CD4-positive, alpha-beta T cell (primary cell): ENCODE measurements at regions not wholly inside any gene's neighbourhood (a gene's known extent, or its start where the extent isn't known, plus 50 kb on each side); places are given as distances from the start of the nearest gene placed in this dataset.

Experiments
- ATAC-seq: fragments of 200-7000 bp; cut with Tn5 transposase; one replicate; pipeline ENCODE4 v1.10.0; 2022; ENCODE audit warnings: mild to moderate bottlenecking; ENCODE audit not compliant: poor library complexity
- CTCF ChIA-PET: fragments of 350-600 bp; sonication (Branson Sonifier 250); formaldehyde crosslinking; loops from one replicate; lab custom pipeline; 2021; ENCODE audit warnings: antibody characterized with exemption, inconsistent platforms; lab: Charles Lee
- POLR2A ChIA-PET: fragments of 350-600 bp; sonication (Branson Sonifier 250); formaldehyde crosslinking; loops from one replicate; lab custom pipeline; 2021; ENCODE audit warnings: antibody characterized with exemption, inconsistent platforms; lab: Charles Lee
- DNase-seq, 14 experiments: peaks; one replicate each; pipeline ENCODE4 v3.0.0-alpha.2; 2013 to 2020; ENCODE audit warnings: mixed read lengths in 2 of 14
- H3K27ac ChIP-seq, 2 donors: one replicate each; pipeline versions ENCODE4 v1.5.1 to v1.7.0; 2013; ENCODE audit warnings: low read length in 2 of 2, low read depth in 1 of 2, mild to moderate bottlenecking in 1 of 2
- H3K27me3 ChIP-seq, 2 experiments: 1 replicate in 1 of 2; 2 replicates in 1 of 2; pipeline versions ENCODE4 v1.6.1 to v1.7.0; 2013; ENCODE audit warnings: low read length in 2 of 2, control low read depth in 1 of 2, mild to moderate bottlenecking in 1 of 2, moderate library complexity in 1 of 2; ENCODE audit not compliant: insufficient read depth in 2 of 2, control insufficient read depth in 1 of 2
- H3K36me3 ChIP-seq: one replicate; pipeline ENCODE4 v1.6.1; 2013; ENCODE audit warnings: low read length, control low read depth; ENCODE audit not compliant: insufficient read depth
- H3K4me1 ChIP-seq: one replicate; pipeline ENCODE4 v1.6.1; 2013; ENCODE audit warnings: low read length, control low read depth; ENCODE audit not compliant: insufficient read depth
- H3K4me3 ChIP-seq: one replicate; pipeline ENCODE4 v1.5.1; 2013; ENCODE audit warnings: mild to moderate bottlenecking, low read length, moderate library complexity
- H3K9me3 ChIP-seq, 2 experiments: 1 replicate in 1 of 2; 2 replicates in 1 of 2; pipeline versions ENCODE4 v1.6.1 to v1.7.0; 2013; ENCODE audit warnings: low read length in 2 of 2, mild to moderate bottlenecking in 2 of 2, control low read depth in 1 of 2, moderate library complexity in 1 of 2; ENCODE audit not compliant: control insufficient read depth in 1 of 2, insufficient read depth in 1 of 2
- H3K27ac Mint-ChIP-seq: one replicate; pipeline ENCODE4 v1.8.0; 2020; ENCODE audit warnings: mixed read lengths
- H3K27me3 Mint-ChIP-seq: one replicate; pipeline ENCODE4 v1.8.0; 2021; ENCODE audit warnings: mixed read lengths
- H3K36me3 Mint-ChIP-seq: one replicate; pipeline ENCODE4 v1.8.0; 2021; ENCODE audit warnings: low read depth, mixed read lengths
- H3K4me1 Mint-ChIP-seq: one replicate; pipeline ENCODE4 v1.8.0; 2021; ENCODE audit warnings: low read depth, mixed read lengths
- H3K4me3 Mint-ChIP-seq: one replicate; pipeline ENCODE4 v1.8.0; 2020; ENCODE audit warnings: mild to moderate bottlenecking, mixed read lengths
- H3K9me3 Mint-ChIP-seq: one replicate; pipeline ENCODE4 v1.8.0; 2020; ENCODE audit warnings: mixed read lengths
- intact Hi-C, 2 experiments: fragments of 100-400 bp; cut with DNase I in 1 of 2; cut with micrococcal nuclease in 1 of 2; formaldehyde crosslinking; loops; one replicate each; pipeline versions ENCODE4 v1.15.1 to v1.9.0; 2023 to 2025; cut with DNase I, micrococcal nuclease
- TF ChIP-seq, protein P1 (sequence below): fragments of 200-600 bp; IDR thresholded peaks from one replicate; pipeline ENCODE4 v1.8.0; 2022; ENCODE audit warnings: antibody characterized with exemption, mild to moderate bottlenecking

DNA sequence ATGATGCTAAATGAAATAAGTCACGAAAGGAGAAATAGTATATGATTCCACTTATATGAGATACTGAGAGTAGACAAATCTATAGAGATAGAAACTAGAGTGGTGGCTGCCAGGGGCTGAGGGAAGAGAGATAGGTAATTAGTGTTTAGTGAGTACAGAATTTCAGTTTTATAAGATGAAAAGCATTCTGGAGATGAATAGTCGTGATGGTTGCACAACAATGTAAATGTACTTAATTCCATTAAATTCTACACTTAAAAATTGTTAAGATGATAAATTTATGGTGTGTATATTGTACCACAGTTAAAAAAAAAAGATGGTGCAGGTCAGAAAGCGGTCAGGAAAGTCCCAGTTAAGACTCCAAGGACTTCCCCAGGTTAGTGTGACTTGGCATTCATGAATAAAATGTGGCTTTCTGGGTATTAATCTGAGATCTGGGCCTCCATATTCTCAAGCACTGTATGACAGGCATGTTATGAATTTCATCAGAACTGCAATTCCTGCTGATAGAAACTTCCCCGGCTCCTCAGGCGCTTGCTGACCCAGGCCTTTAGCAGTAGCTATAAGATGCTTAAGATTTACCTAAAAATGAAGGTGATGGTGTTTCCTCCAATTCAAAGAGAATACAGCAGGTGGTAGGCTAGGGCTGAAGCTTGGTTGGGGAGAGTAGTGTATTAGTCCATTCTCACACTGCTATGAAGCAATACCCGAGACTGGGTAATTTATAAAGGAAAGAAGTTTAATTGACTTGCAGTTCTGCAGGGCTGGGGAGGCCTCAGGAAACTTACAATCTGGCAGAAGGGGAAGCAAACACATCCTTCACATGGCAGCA lies 115.3 kb upstream of the SOX9 start:
- H3K27ac Mint-ChIP-seq = no peak overlapping the region

DNA sequence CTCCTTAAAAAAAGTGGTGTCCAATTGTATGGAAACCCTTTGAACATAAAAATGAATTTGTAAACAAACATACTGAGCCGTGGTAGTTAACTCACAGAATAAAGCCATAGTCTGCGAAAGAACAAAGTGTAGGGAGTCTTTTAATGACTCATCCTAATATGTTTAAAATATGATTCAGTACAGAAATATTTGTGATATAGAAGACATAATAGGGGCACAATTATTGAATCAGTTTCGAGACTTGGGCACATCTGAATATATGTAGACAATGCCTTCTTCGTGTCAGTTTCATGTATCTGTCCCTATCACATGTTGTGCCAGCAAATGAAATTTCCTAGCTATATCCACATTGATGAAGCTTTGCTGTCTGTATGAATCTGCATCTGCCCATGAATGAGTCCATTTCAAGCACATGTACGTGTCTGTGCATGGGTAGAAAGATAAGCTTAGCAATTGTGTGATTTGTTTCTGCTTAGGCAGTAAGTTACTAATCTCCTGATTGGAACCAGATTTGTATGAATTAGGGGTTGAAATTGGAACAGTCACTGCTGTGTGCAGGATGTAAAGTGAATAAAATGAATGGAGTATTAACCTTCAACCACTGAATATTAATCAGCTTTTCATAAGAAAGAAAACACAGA lies 112.5 kb upstream of the SOX9 start:
- Histone ChIP-seq H3K36me3 (no peaks in the 10 kb centered on the region), H3K4me1 (no peaks in the 10 kb centered on the region), H3K27me3 (no peaks in the 10 kb centered on the region), H3K27ac (no peak overlapping the region), H3K4me3 (no peak overlapping the region), H3K9me3 (peaks cover 0 to 4% of the 10 kb centered on the region in 2 experiments)
- POLR2A ChIA-PET = no interaction called here
- Mint-ChIP-seq H3K27me3 (no peaks in the 10 kb centered on the region), H3K27ac (no peak overlapping the region), H3K4me1 (no peaks in the 10 kb centered on the region), H3K9me3 (no peaks in the 10 kb centered on the region), H3K4me3 (no peak overlapping the region), H3K36me3 (no peaks in the 10 kb centered on the region)
- intact Hi-C loops = no loop called here
- DNase-seq (no peak), ATAC-seq (no peak)
- TF ChIP-seq, protein P1, sequence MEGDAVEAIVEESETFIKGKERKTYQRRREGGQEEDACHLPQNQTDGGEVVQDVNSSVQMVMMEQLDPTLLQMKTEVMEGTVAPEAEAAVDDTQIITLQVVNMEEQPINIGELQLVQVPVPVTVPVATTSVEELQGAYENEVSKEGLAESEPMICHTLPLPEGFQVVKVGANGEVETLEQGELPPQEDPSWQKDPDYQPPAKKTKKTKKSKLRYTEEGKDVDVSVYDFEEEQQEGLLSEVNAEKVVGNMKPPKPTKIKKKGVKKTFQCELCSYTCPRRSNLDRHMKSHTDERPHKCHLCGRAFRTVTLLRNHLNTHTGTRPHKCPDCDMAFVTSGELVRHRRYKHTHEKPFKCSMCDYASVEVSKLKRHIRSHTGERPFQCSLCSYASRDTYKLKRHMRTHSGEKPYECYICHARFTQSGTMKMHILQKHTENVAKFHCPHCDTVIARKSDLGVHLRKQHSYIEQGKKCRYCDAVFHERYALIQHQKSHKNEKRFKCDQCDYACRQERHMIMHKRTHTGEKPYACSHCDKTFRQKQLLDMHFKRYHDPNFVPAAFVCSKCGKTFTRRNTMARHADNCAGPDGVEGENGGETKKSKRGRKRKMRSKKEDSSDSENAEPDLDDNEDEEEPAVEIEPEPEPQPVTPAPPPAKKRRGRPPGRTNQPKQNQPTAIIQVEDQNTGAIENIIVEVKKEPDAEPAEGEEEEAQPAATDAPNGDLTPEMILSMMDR = no peak
- CTCF ChIA-PET = no interaction called here

More for the DNA sequence above, 115.3 kb upstream of the SOX9 start:
- ATAC-seq = no peak
- no peaks in the 10 kb centered on the region for H3K4me1 ChIP-seq
- H3K4me1 Mint-ChIP-seq = no peaks in the 10 kb centered on the region
- H3K27me3 Mint-ChIP-seq = no peaks in the 10 kb centered on the region
- no peak overlapping the region for H3K4me3 ChIP-seq
- ChIA-PET POLR2A (no interaction called here), CTCF (no interaction called here)
- no peaks in the 10 kb centered on the region for H3K9me3 Mint-ChIP-seq
- intact Hi-C loops = no loop called here
- H3K36me3 ChIP-seq = no peaks in the 10 kb centered on the region
- H3K27ac ChIP-seq = no peak overlapping the region
- H3K9me3 ChIP-seq = peaks cover 0 to 3% of the 10 kb centered on the region in 2 experiments
- no peak for DNase-seq
- no peaks in the 10 kb centered on the region for H3K27me3 ChIP-seq
- TF ChIP-seq, protein P1 = no peak
- H3K4me3 Mint-ChIP-seq = no peak overlapping the region
- no peaks in the 10 kb centered on the region for H3K36me3 Mint-ChIP-seq

DNA sequence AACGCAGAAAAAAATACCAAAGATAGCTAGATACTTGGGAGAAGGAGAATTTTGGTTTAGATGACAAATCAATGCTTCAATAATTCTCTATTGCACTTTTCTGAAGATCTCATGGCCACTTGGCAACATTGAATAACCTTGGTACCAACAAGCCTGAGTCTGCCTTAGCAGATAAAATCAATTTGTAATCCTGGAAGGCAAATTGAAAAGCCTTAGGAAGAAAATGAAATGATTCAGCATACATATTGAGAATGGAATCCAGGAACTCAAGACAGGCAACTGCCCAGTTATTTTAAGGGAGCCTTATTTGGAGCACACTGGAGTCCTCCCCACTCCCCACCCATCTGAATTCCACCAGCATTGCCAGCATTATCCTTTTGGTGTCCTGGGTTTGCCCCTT lies 109.3 kb upstream of the SOX9 start:
- no peak overlapping the region for H3K27ac ChIP-seq
- TF ChIP-seq, protein P1 = no peak
- no peaks in the 10 kb centered on the region for H3K36me3 Mint-ChIP-seq
- H3K4me3 Mint-ChIP-seq = no peak overlapping the region
- intact Hi-C loops = no loop called here
- H3K4me1 Mint-ChIP-seq = no peaks in the 10 kb centered on the region
- no peaks in the 10 kb centered on the region for H3K27me3 Mint-ChIP-seq
- no peaks in the 10 kb centered on the region for H3K4me1 ChIP-seq
- no peak overlapping the region for H3K27ac Mint-ChIP-seq
- H3K9me3 ChIP-seq = peaks cover 0 to 4% of the 10 kb centered on the region in 2 experiments
- no peaks in the 10 kb centered on the region for H3K36me3 ChIP-seq
- H3K4me3 ChIP-seq = no peak overlapping the region
- CTCF ChIA-PET = interaction anchor here (2.0 kb wide), 1 partner anchor 9 kb away, joined by 6 read pairs; no protein-coding TSS in a partner anchor
- POLR2A ChIA-PET = no interaction called here
- H3K27me3 ChIP-seq = no peaks in the 10 kb centered on the region
- peaks cover 2% of the 10 kb centered on the region for H3K9me3 Mint-ChIP-seq
- ATAC-seq (no peak), DNase-seq (no peak)
